ENCODE measurements at regions not wholly inside any gene's neighbourhood (a gene's known extent, or its start where the extent isn't known, plus 50 kb on each side); places are given as distances from the start of the nearest gene placed in this dataset.

- H3K4me1 ChIP-seq (ENCODE audit: insufficient read depth, low read length): no peaks in the 10 kb centered on the region
- H4K20me1 ChIP-seq (ENCODE audit: insufficient read depth, low read length): no peaks in the 10 kb centered on the region
- no peak overlapping the region for H3K4me3 ChIP-seq (ENCODE audit: low read depth in 1 of 2, low read length in 2 of 2)
- H3K79me2 ChIP-seq (ENCODE audit: insufficient read depth, low read length): no peaks in the 10 kb centered on the region
- DNase-seq: no peak
- H3K9me3 ChIP-seq (ENCODE audit: insufficient read depth, low read length, severe bottlenecking): no peaks in the 10 kb centered on the region
- no peak overlapping the region for H3K9ac ChIP-seq (ENCODE audit: low read depth, low read length)
- no peak overlapping the region for H3K27ac ChIP-seq (ENCODE audit: low read length)
- TF ChIP-seq EZH2 (IDR thresholded peaks at IDR 0.05; ENCODE audit: borderline replicate concordance, low read depth, low read length, severe bottlenecking) (no peak), CTCF (IDR thresholded peaks at IDR 0.05; ENCODE audit: borderline replicate concordance, extremely low read depth, low read length, poor library complexity, severe bottlenecking) (no peak)
- H3K27me3 ChIP-seq (ENCODE audit: insufficient read depth, low read length, poor library complexity): no peaks in the 10 kb centered on the region
- H2AFZ ChIP-seq (ENCODE audit: low read depth, low read length): no peak overlapping the region
- no peak overlapping the region for H3K4me2 ChIP-seq (ENCODE audit: insufficient read depth, low read length)
- no peaks in the 10 kb centered on the region for H3K36me3 ChIP-seq (ENCODE audit: insufficient read depth, low read length)
- no peak for ATAC-seq (ENCODE audit: insufficient read depth, low read depth)
Observed at GRCh38 chr16:87133112-87133850, 183.9 kb downstream of the C16orf95 start.

- H2AFZ ChIP-seq (ENCODE audit: low read depth, low read length): no peak overlapping the region
- no peak overlapping the region for H3K27ac ChIP-seq (ENCODE audit: low read length)
- no peaks in the 10 kb centered on the region for H3K36me3 ChIP-seq (ENCODE audit: insufficient read depth, low read length)
- no peaks in the 10 kb centered on the region for H4K20me1 ChIP-seq (ENCODE audit: insufficient read depth, low read length)
- TF ChIP-seq EZH2 (IDR thresholded peaks at IDR 0.05; ENCODE audit: borderline replicate concordance, low read depth, low read length, severe bottlenecking): no peak
- TF ChIP-seq CTCF (IDR thresholded peaks at IDR 0.05; ENCODE audit: borderline replicate concordance, extremely low read depth, low read length, poor library complexity, severe bottlenecking): no peak
- H3K4me3 ChIP-seq (ENCODE audit: low read depth in 1 of 2, low read length in 2 of 2): no peak overlapping the region
- H3K79me2 ChIP-seq (ENCODE audit: insufficient read depth, low read length): no peaks in the 10 kb centered on the region
- ATAC-seq (ENCODE audit: insufficient read depth, low read depth) (no peak), DNase-seq (no peak)
- H3K27me3 ChIP-seq (ENCODE audit: insufficient read depth, low read length, poor library complexity): no peaks in the 10 kb centered on the region
- H3K9me3 ChIP-seq (ENCODE audit: insufficient read depth, low read length, severe bottlenecking): no peaks in the 10 kb centered on the region
- H3K4me2 ChIP-seq (ENCODE audit: insufficient read depth, low read length): no peak overlapping the region
- H3K4me1 ChIP-seq (ENCODE audit: insufficient read depth, low read length): no peaks in the 10 kb centered on the region
- no peak overlapping the region for H3K9ac ChIP-seq (ENCODE audit: low read depth, low read length)
Observed at GRCh38 chr16:87133966-87134627, 183.1 kb downstream of the C16orf95 start.

- Histone ChIP-seq H3K36me3 (ENCODE audit: insufficient read depth, low read length) (no peaks in the 10 kb centered on the region), H3K79me2 (ENCODE audit: insufficient read depth, low read length) (no peaks in the 10 kb centered on the region), H4K20me1 (ENCODE audit: insufficient read depth, low read length) (no peaks in the 10 kb centered on the region), H3K27me3 (ENCODE audit: insufficient read depth, low read length, poor library complexity) (no peaks in the 10 kb centered on the region), H3K27ac (ENCODE audit: low read length) (no peak overlapping the region), H3K4me3 (ENCODE audit: low read depth in 1 of 2, low read length in 2 of 2) (no peak overlapping the region), H2AFZ (ENCODE audit: low read depth, low read length) (no peak overlapping the region), H3K9ac (ENCODE audit: low read depth, low read length) (no peak overlapping the region), H3K4me1 (ENCODE audit: insufficient read depth, low read length) (no peaks in the 10 kb centered on the region), H3K9me3 (ENCODE audit: insufficient read depth, low read length, severe bottlenecking) (no peaks in the 10 kb centered on the region), H3K4me2 (ENCODE audit: insufficient read depth, low read length) (no peak overlapping the region)
- ATAC-seq (ENCODE audit: insufficient read depth, low read depth) (no peak), DNase-seq (no peak)
- TF ChIP-seq CTCF (IDR thresholded peaks at IDR 0.05; ENCODE audit: borderline replicate concordance, extremely low read depth, low read length, poor library complexity, severe bottlenecking) (no peak), EZH2 (IDR thresholded peaks at IDR 0.05; ENCODE audit: borderline replicate concordance, low read depth, low read length, severe bottlenecking) (no peak)
Observed at GRCh38 chr16:87134628-87134995, 182.6 kb downstream of the C16orf95 start.
